Central memory CD8-positive, alpha-beta T cell (primary cell): ENCODE measurements at regions not wholly inside any gene's neighbourhood (a gene's known extent, or its start where the extent isn't known, plus 50 kb on each side); places are given as distances from the start of the nearest gene placed in this dataset.

Source experiments
- ATAC-seq: fragments of 150-1000 bp; cut with Tn5 transposase; replicated peaks from 2 replicates; pipeline ENCODE4 v1.10.0; 2022; ENCODE audit warnings: mild to moderate bottlenecking, moderate FRiP score, moderate number of reproducible peaks; ENCODE audit not compliant: poor library complexity, severe bottlenecking; ENCODE audit errors: extremely low read depth
- DNase-seq, 2 donors: peaks; one replicate each; pipeline ENCODE4 v3.0.0; 2021; ENCODE audit warnings: low spot score in 2 of 2
- H3K27ac Mint-ChIP-seq: one replicate; pipeline ENCODE4 v1.8.0; 2022; ENCODE audit warnings: low read depth, mild to moderate bottlenecking, moderate library complexity, mixed read lengths
- H3K27me3 Mint-ChIP-seq: one replicate; pipeline ENCODE4 v1.8.0; 2022; ENCODE audit warnings: mixed read lengths
- H3K36me3 Mint-ChIP-seq: one replicate; pipeline ENCODE4 v1.8.0; 2022; ENCODE audit warnings: mild to moderate bottlenecking, moderate library complexity, mixed read lengths; ENCODE audit not compliant: insufficient read depth
- H3K4me1 Mint-ChIP-seq: one replicate; pipeline ENCODE4 v1.8.0; 2022; ENCODE audit warnings: mixed read lengths
- H3K4me3 Mint-ChIP-seq: one replicate; pipeline ENCODE4 v1.8.0; 2022; ENCODE audit warnings: mild to moderate bottlenecking, moderate library complexity, mixed read lengths
- H3K9me3 Mint-ChIP-seq: one replicate; pipeline ENCODE4 v1.8.0; 2022; ENCODE audit warnings: mixed read lengths

GRCh38 chr5:89458332-89458656 is 575.3 kb upstream of the MEF2C start:
- H3K27ac Mint-ChIP-seq = no peak overlapping the region
- H3K4me1 Mint-ChIP-seq = no peaks in the 10 kb centered on the region
- DNase-seq (no peak), ATAC-seq (no peak)
- H3K4me3 Mint-ChIP-seq = no peak overlapping the region
- peaks cover 2% of the 10 kb centered on the region for H3K36me3 Mint-ChIP-seq
- no peaks in the 10 kb centered on the region for H3K27me3 Mint-ChIP-seq
- peaks cover 26% of the 10 kb centered on the region for H3K9me3 Mint-ChIP-seq

GRCh38 chr5:89457411-89458331 is 574.7 kb upstream of the MEF2C start:
- H3K27ac Mint-ChIP-seq = no peak overlapping the region
- no peak for ATAC-seq

GRCh38 chr5:89452081-89452480 is 569.1 kb upstream of the MEF2C start:
- H3K9me3 Mint-ChIP-seq = peaks cover 21% of the 10 kb centered on the region
- DNase-seq (no peak), ATAC-seq (no peak)
- peaks cover 2% of the 10 kb centered on the region for H3K36me3 Mint-ChIP-seq
- no peaks in the 10 kb centered on the region for H3K4me1 Mint-ChIP-seq
- no peak overlapping the region for H3K27ac Mint-ChIP-seq
- H3K4me3 Mint-ChIP-seq = no peak overlapping the region
- no peaks in the 10 kb centered on the region for H3K27me3 Mint-ChIP-seq

More at GRCh38 chr5:89457411-89458331, 574.7 kb upstream of the MEF2C start:
- H3K4me1 Mint-ChIP-seq = no peaks in the 10 kb centered on the region
- H3K36me3 Mint-ChIP-seq = peaks cover 2% of the 10 kb centered on the region
- H3K4me3 Mint-ChIP-seq = no peak overlapping the region
- DNase-seq = no peak
- peaks cover 28% of the 10 kb centered on the region for H3K9me3 Mint-ChIP-seq
- H3K27me3 Mint-ChIP-seq = no peaks in the 10 kb centered on the region

GRCh38 chr5:89451263-89451662 is 568.3 kb upstream of the MEF2C start:
- Mint-ChIP-seq H3K27ac (no peak overlapping the region), H3K9me3 (peaks cover 21% of the 10 kb centered on the region), H3K4me3 (no peak overlapping the region), H3K4me1 (no peaks in the 10 kb centered on the region), H3K27me3 (no peaks in the 10 kb centered on the region), H3K36me3 (peaks cover 2% of the 10 kb centered on the region)
- no peak for DNase-seq
- no peak for ATAC-seq

- Mint-ChIP-seq H3K27me3 (no peaks in the 10 kb centered on the region), H3K36me3 (peaks cover 2% of the 10 kb centered on the region), H3K9me3 (peaks cover 19% of the 10 kb centered on the region), H3K4me3 (no peak overlapping the region), H3K4me1 (no peaks in the 10 kb centered on the region), H3K27ac (no peak overlapping the region)
- no peak for ATAC-seq
- DNase-seq = no peak
These were observed 567.2 kb upstream of the MEF2C start for GRCh38 chr5:89450149-89450538.

GRCh38 chr5:89449392-89450148 is 566.6 kb upstream of the MEF2C start:
- H3K4me1 Mint-ChIP-seq = no peaks in the 10 kb centered on the region
- H3K27ac Mint-ChIP-seq = no peak overlapping the region
- ATAC-seq (no peak), DNase-seq (no peak)
- peaks cover 13% of the 10 kb centered on the region for H3K9me3 Mint-ChIP-seq
- H3K27me3 Mint-ChIP-seq = no peaks in the 10 kb centered on the region
- no peaks in the 10 kb centered on the region for H3K36me3 Mint-ChIP-seq
- H3K4me3 Mint-ChIP-seq = no peak overlapping the region

- Mint-ChIP-seq H3K9me3 (peaks cover 5% of the 10 kb centered on the region), H3K27ac (no peak overlapping the region), H3K36me3 (no peaks in the 10 kb centered on the region), H3K4me1 (no peaks in the 10 kb centered on the region), H3K4me3 (no peak overlapping the region), H3K27me3 (no peaks in the 10 kb centered on the region)
- ATAC-seq (no peak), DNase-seq (no peak)
These were observed 564.0 kb upstream of the MEF2C start for GRCh38 chr5:89447027-89447426.

GRCh38 chr5:89445106-89445745 is 562.2 kb upstream of the MEF2C start:
- Mint-ChIP-seq H3K4me3 (no peak overlapping the region), H3K36me3 (no peaks in the 10 kb centered on the region), H3K4me1 (no peaks in the 10 kb centered on the region), H3K27me3 (no peaks in the 10 kb centered on the region), H3K9me3 (peaks cover 5% of the 10 kb centered on the region), H3K27ac (no peak overlapping the region)
- ATAC-seq (no peak), DNase-seq (no peak)

- H3K36me3 Mint-ChIP-seq = no peaks in the 10 kb centered on the region
- H3K4me3 Mint-ChIP-seq = no peak overlapping the region
- no peaks in the 10 kb centered on the region for H3K27me3 Mint-ChIP-seq
- DNase-seq = no peak
- no peak overlapping the region for H3K27ac Mint-ChIP-seq
- H3K4me1 Mint-ChIP-seq = no peaks in the 10 kb centered on the region
- H3K9me3 Mint-ChIP-seq = peaks cover 5% of the 10 kb centered on the region
- ATAC-seq = no peak
These were observed 561.1 kb upstream of the MEF2C start for GRCh38 chr5:89444088-89444487.

- Mint-ChIP-seq H3K4me3 (no peak overlapping the region), H3K4me1 (no peaks in the 10 kb centered on the region), H3K9me3 (peaks cover 5% of the 10 kb centered on the region), H3K27me3 (no peaks in the 10 kb centered on the region), H3K36me3 (no peaks in the 10 kb centered on the region), H3K27ac (no peak overlapping the region)
- ATAC-seq = no peak
- DNase-seq = no peak
These were observed 560.5 kb upstream of the MEF2C start for GRCh38 chr5:89443508-89443907.

GRCh38 chr5:89441965-89442364 is 559.0 kb upstream of the MEF2C start:
- H3K4me3 Mint-ChIP-seq = no peak overlapping the region

GRCh38 chr5:89440670-89441069 is 557.7 kb upstream of the MEF2C start:
- no peak overlapping the region for H3K27ac Mint-ChIP-seq
- peaks cover 5% of the 10 kb centered on the region for H3K9me3 Mint-ChIP-seq
- H3K27me3 Mint-ChIP-seq = no peaks in the 10 kb centered on the region
- DNase-seq (no peak), ATAC-seq (no peak)
- no peak overlapping the region for H3K4me3 Mint-ChIP-seq
- H3K36me3 Mint-ChIP-seq = no peaks in the 10 kb centered on the region
- no peaks in the 10 kb centered on the region for H3K4me1 Mint-ChIP-seq

More at GRCh38 chr5:89441965-89442364, 559.0 kb upstream of the MEF2C start:
- Mint-ChIP-seq H3K27me3 (no peaks in the 10 kb centered on the region), H3K9me3 (peaks cover 5% of the 10 kb centered on the region), H3K27ac (no peak overlapping the region), H3K36me3 (no peaks in the 10 kb centered on the region), H3K4me1 (no peaks in the 10 kb centered on the region)
- DNase-seq (no peak), ATAC-seq (no peak)
